NCI-H2081 treated with DMSO at 0.1 percent for 48 hours (cell line): ENCODE measurements at regions not wholly inside any gene's neighbourhood (a gene's known extent, or its start where the extent isn't known, plus 50 kb on each side); places are given as distances from the start of the nearest gene placed in this dataset.

Experiments used
- DNase-seq: peaks from one replicate; lab custom pipeline; 2025; lab: John Stamatoyannopoulos, UW

- no peak for DNase-seq
Measured at GRCh38 chr2:2641541-2642410, 310.7 kb upstream of the MYT1L start.

- no peak for DNase-seq
Measured at GRCh38 chr2:2640818-2641217, 309.7 kb upstream of the MYT1L start.

GRCh38 chr2:2640371-2640770 lies 309.3 kb upstream of the MYT1L start:
- no peak for DNase-seq

- DNase-seq, result no peak
Measured at GRCh38 chr2:2639251-2640139, 308.4 kb upstream of the MYT1L start.

GRCh38 chr2:2638547-2639220 lies 307.6 kb upstream of the MYT1L start:
- DNase-seq, result no peak

- DNase-seq, result no peak
Measured at GRCh38 chr2:2636813-2637212, 305.7 kb upstream of the MYT1L start.

GRCh38 chr2:2635025-2635528 lies 304.0 kb upstream of the MYT1L start:
- no peak for DNase-seq

GRCh38 chr2:2633017-2633416 lies 301.9 kb upstream of the MYT1L start:
- DNase-seq, result no peak

GRCh38 chr2:2623939-2624338 lies 292.9 kb upstream of the MYT1L start:
- no peak for DNase-seq

GRCh38 chr2:2621855-2622254 lies 290.8 kb upstream of the MYT1L start:
- no peak for DNase-seq

GRCh38 chr2:2620604-2621003 lies 289.5 kb upstream of the MYT1L start:
- DNase-seq, result no peak

GRCh38 chr2:2619995-2620394 lies 288.9 kb upstream of the MYT1L start:
- no peak for DNase-seq

- DNase-seq, result no peak
Measured at GRCh38 chr2:2614452-2614851, 283.4 kb upstream of the MYT1L start.

GRCh38 chr2:2613279-2614199 lies 282.5 kb upstream of the MYT1L start:
- peak; percentile 96 for DNase-seq

- DNase-seq, result no peak
Measured at GRCh38 chr2:2610751-2611150, 279.7 kb upstream of the MYT1L start.

- no peak for DNase-seq
Measured at GRCh38 chr2:2600366-2600765, 269.3 kb upstream of the MYT1L start.

- no peak for DNase-seq
Measured at GRCh38 chr2:2599441-2599840, 268.4 kb upstream of the MYT1L start.

- no peak for DNase-seq
Measured at GRCh38 chr2:2597712-2598111, 266.6 kb upstream of the MYT1L start.

GRCh38 chr2:2591542-2591940 lies 260.5 kb upstream of the MYT1L start:
- no peak for DNase-seq

GRCh38 chr2:2590841-2591541 lies 259.9 kb upstream of the MYT1L start:
- no peak for DNase-seq

- DNase-seq, result no peak
Measured at GRCh38 chr2:2590141-2590540, 259.1 kb upstream of the MYT1L start.
